ENCODE measurements at regions not wholly inside any gene's neighbourhood (a gene's known extent, or its start where the extent isn't known, plus 50 kb on each side); places are given as distances from the start of the nearest gene placed in this dataset.
"Not testable (repeated sequence)": the region's sequence is repeated elsewhere in the genome, so short reads cannot be mapped to it uniquely, and the experiment has no call there.

- H3K4me3 ChIP-seq (replicated peaks; ENCODE audit: low read depth, low read length), result no peak overlapping the region
- H3K27me3 ChIP-seq (replicated peaks; ENCODE audit: control insufficient read depth, insufficient read depth, low read length), result no peaks in the 10 kb centered on the region
- no peak for TF ChIP-seq CTCF (IDR thresholded peaks at IDR 0.05; ENCODE audit: insufficient read depth, low read length, poor library complexity, severe bottlenecking)
- DNase-seq (ENCODE audit: extremely low read depth, insufficient read length), result no peak
- H3K36me3 ChIP-seq (ENCODE audit: control insufficient read depth, insufficient read depth, low read length), result no peaks in the 10 kb centered on the region
Measured at GRCh38 chr1:117759535-117759934, 153.7 kb downstream of the TENT5C start.

GRCh38 chr1:117760069-117760468 lies 154.2 kb downstream of the TENT5C start:
- H3K36me3 ChIP-seq (ENCODE audit: control insufficient read depth, insufficient read depth, low read length), result no peaks in the 10 kb centered on the region
- DNase-seq (ENCODE audit: extremely low read depth, insufficient read length), result no peak
- no peak overlapping the region for H3K4me3 ChIP-seq (replicated peaks; ENCODE audit: low read depth, low read length)
- H3K27me3 ChIP-seq (replicated peaks; ENCODE audit: control insufficient read depth, insufficient read depth, low read length), result no peaks in the 10 kb centered on the region
- no peak for TF ChIP-seq CTCF (IDR thresholded peaks at IDR 0.05; ENCODE audit: insufficient read depth, low read length, poor library complexity, severe bottlenecking)

- TF ChIP-seq CTCF (IDR thresholded peaks at IDR 0.05; ENCODE audit: insufficient read depth, low read length, poor library complexity, severe bottlenecking), result no peak
- H3K36me3 ChIP-seq (ENCODE audit: control insufficient read depth, insufficient read depth, low read length), result no peaks in the 10 kb centered on the region
- H3K4me3 ChIP-seq (replicated peaks; ENCODE audit: low read depth, low read length), result no peak overlapping the region
- DNase-seq (ENCODE audit: extremely low read depth, insufficient read length), result no peak
- no peaks in the 10 kb centered on the region for H3K27me3 ChIP-seq (replicated peaks; ENCODE audit: control insufficient read depth, insufficient read depth, low read length)
Measured at GRCh38 chr1:117760485-117760884, 154.6 kb downstream of the TENT5C start.

- H3K27me3 ChIP-seq (replicated peaks; ENCODE audit: control insufficient read depth, insufficient read depth, low read length); H3K4me3 ChIP-seq (replicated peaks; ENCODE audit: low read depth, low read length); H3K36me3 ChIP-seq (ENCODE audit: control insufficient read depth, insufficient read depth, low read length); DNase-seq (ENCODE audit: extremely low read depth, insufficient read length): not testable (repeated sequence)
Measured at GRCh38 chr1:117767756-117768155, 161.7 kb downstream of the GDAP2 start.

GRCh38 chr1:117770981-117771531 lies 158.4 kb downstream of the GDAP2 start:
- no peaks in the 10 kb centered on the region for H3K36me3 ChIP-seq (ENCODE audit: control insufficient read depth, insufficient read depth, low read length)
- DNase-seq (ENCODE audit: extremely low read depth, insufficient read length), result no peak
- no peaks in the 10 kb centered on the region for H3K27me3 ChIP-seq (replicated peaks; ENCODE audit: control insufficient read depth, insufficient read depth, low read length)
- H3K4me3 ChIP-seq (replicated peaks; ENCODE audit: low read depth, low read length), result no peak overlapping the region
- no peak for TF ChIP-seq CTCF (IDR thresholded peaks at IDR 0.05; ENCODE audit: insufficient read depth, low read length, poor library complexity, severe bottlenecking)

- H3K4me3 ChIP-seq (replicated peaks; ENCODE audit: low read depth, low read length), result no peak overlapping the region
- no peaks in the 10 kb centered on the region for H3K36me3 ChIP-seq (ENCODE audit: control insufficient read depth, insufficient read depth, low read length)
- DNase-seq (ENCODE audit: extremely low read depth, insufficient read length), result no peak
- H3K27me3 ChIP-seq (replicated peaks; ENCODE audit: control insufficient read depth, insufficient read depth, low read length), result no peaks in the 10 kb centered on the region; the same call in 1 of the 2 replicates
- TF ChIP-seq CTCF (IDR thresholded peaks at IDR 0.05; ENCODE audit: insufficient read depth, low read length, poor library complexity, severe bottlenecking), result no peak
Measured at GRCh38 chr1:117779364-117779763, 150.1 kb downstream of the GDAP2 start.
